HEK293 (cell line): ENCODE measurements at regions not wholly inside any gene's neighbourhood (a gene's known extent, or its start where the extent isn't known, plus 50 kb on each side); places are given as distances from the start of the nearest gene placed in this dataset.

Experiments used
- TCF7L2 ChIP-seq: IDR thresholded peaks from 2 replicates; pipeline ENCODE4 v1.6.1; 2011; ENCODE audit warnings: low read depth, mild to moderate bottlenecking, inconsistent platforms, low read length, moderate library complexity, borderline replicate concordance
- YY1 ChIP-seq: fragments of 450-650 bp; formaldehyde crosslinking; IDR thresholded peaks from 2 replicates; pipeline ENCODE4 v1.5.1; 2018; ENCODE audit warnings: missing biosample characterization, missing genetic modification characterization
- ZNF121 ChIP-seq: fragments of 450-650 bp; formaldehyde crosslinking; IDR thresholded peaks from 2 replicates; pipeline ENCODE4 v1.5.1; 2016; ENCODE audit warnings: missing biosample characterization, missing genetic modification characterization
- ZNF433 ChIP-seq: fragments of 450-650 bp; formaldehyde crosslinking; IDR thresholded peaks from 2 replicates; pipeline ENCODE4 v1.5.1; 2016; ENCODE audit warnings: missing biosample characterization, missing genetic modification characterization, low read depth
- ZNF785 ChIP-seq: fragments of 450-650 bp; formaldehyde crosslinking; IDR thresholded peaks from 2 replicates; pipeline ENCODE4 v1.5.1; 2016; ENCODE audit warnings: missing biosample characterization, missing genetic modification characterization
- ZNF830 ChIP-seq: fragments of 450-650 bp; IDR thresholded peaks from 2 replicates; pipeline ENCODE4 v1.5.0; 2018; ENCODE audit warnings: missing biosample characterization, missing genetic modification characterization, low read depth, mild to moderate bottlenecking, moderate library complexity
- TF ChIP-seq, protein P1 (sequence below): fragments of 450-650 bp; formaldehyde crosslinking; IDR thresholded peaks from 2 replicates; pipeline ENCODE4 v1.5.1; 2016; ENCODE audit warnings: missing biosample characterization, missing genetic modification characterization
- TF ChIP-seq, protein P2 (sequence below): fragments of 450-650 bp; IDR thresholded peaks from 2 replicates; pipeline ENCODE4 v1.5.1; 2018; ENCODE audit warnings: missing biosample characterization, missing genetic modification characterization

DNA sequence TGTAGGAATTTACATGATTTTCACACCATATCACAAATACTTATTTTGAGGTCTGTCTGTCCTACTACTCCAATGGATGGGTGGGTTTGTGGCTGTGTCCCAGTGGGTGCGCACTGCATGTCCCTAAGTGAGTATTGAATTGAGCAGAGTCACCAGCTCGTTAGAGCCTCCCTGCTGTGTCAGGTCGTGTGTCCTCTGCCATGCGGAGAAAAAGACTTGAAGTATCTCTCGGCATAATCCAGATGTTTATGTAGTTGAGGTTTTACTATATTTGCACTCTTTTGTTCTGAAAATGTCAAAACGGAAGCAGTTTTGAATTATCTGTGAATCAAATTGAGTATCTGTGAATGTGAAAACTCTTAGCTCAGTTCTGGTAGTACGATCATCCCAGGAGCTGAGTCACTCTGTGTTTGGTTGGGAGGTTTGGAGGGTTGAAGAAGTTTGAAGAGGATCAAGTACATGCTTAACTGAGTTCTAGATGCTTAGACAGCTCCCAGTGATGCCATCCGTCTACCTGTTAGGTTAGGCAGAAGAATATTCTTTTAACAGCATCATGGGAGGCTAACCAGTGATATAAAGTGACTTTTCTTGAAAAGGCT, 194.2 kb downstream of the TENT4A start:
- TF ChIP-seq, protein P1, sequence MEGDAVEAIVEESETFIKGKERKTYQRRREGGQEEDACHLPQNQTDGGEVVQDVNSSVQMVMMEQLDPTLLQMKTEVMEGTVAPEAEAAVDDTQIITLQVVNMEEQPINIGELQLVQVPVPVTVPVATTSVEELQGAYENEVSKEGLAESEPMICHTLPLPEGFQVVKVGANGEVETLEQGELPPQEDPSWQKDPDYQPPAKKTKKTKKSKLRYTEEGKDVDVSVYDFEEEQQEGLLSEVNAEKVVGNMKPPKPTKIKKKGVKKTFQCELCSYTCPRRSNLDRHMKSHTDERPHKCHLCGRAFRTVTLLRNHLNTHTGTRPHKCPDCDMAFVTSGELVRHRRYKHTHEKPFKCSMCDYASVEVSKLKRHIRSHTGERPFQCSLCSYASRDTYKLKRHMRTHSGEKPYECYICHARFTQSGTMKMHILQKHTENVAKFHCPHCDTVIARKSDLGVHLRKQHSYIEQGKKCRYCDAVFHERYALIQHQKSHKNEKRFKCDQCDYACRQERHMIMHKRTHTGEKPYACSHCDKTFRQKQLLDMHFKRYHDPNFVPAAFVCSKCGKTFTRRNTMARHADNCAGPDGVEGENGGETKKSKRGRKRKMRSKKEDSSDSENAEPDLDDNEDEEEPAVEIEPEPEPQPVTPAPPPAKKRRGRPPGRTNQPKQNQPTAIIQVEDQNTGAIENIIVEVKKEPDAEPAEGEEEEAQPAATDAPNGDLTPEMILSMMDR (tag by site-specific recombination): no peak
- TF ChIP-seq ZNF830 (tag by site-specific recombination): no peak
- TF ChIP-seq ZNF121 (tag by site-specific recombination): no peak
- TF ChIP-seq, protein P2, sequence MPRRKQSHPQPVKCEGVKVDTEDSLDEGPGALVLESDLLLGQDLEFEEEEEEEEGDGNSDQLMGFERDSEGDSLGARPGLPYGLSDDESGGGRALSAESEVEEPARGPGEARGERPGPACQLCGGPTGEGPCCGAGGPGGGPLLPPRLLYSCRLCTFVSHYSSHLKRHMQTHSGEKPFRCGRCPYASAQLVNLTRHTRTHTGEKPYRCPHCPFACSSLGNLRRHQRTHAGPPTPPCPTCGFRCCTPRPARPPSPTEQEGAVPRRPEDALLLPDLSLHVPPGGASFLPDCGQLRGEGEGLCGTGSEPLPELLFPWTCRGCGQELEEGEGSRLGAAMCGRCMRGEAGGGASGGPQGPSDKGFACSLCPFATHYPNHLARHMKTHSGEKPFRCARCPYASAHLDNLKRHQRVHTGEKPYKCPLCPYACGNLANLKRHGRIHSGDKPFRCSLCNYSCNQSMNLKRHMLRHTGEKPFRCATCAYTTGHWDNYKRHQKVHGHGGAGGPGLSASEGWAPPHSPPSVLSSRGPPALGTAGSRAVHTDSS: no peak
- TF ChIP-seq TCF7L2: no peak
- TF ChIP-seq YY1 (tag by site-specific recombination): no peak
- TF ChIP-seq ZNF785 (tag by site-specific recombination): no peak
- no peak for TF ChIP-seq ZNF433
